ENCODE measurements at regions not wholly inside any gene's neighbourhood (a gene's known extent, or its start where the extent isn't known, plus 50 kb on each side); places are given as distances from the start of the nearest gene placed in this dataset.

DNA sequence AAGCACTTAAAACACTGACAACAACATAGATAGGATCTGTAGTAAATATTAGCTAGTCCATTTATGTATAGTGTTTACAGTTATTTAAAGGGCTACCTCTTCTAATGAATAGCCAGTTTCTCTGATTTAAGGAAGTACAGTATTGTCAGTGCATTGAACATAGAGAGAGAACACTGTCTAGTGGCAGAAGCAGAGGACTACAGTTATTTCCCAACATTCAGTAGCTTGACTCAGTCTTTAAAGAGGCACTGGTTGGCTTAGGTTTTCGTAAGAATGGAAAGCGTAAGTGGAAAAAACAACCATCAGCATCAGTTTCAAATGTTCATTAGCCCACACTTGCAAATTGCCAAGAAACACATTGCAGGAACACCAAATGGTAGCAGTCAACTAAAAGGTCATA, 125.0 kb upstream of the HMGA2 start:
- TF ChIP-seq, protein P1, sequence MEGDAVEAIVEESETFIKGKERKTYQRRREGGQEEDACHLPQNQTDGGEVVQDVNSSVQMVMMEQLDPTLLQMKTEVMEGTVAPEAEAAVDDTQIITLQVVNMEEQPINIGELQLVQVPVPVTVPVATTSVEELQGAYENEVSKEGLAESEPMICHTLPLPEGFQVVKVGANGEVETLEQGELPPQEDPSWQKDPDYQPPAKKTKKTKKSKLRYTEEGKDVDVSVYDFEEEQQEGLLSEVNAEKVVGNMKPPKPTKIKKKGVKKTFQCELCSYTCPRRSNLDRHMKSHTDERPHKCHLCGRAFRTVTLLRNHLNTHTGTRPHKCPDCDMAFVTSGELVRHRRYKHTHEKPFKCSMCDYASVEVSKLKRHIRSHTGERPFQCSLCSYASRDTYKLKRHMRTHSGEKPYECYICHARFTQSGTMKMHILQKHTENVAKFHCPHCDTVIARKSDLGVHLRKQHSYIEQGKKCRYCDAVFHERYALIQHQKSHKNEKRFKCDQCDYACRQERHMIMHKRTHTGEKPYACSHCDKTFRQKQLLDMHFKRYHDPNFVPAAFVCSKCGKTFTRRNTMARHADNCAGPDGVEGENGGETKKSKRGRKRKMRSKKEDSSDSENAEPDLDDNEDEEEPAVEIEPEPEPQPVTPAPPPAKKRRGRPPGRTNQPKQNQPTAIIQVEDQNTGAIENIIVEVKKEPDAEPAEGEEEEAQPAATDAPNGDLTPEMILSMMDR (IDR thresholded peaks at IDR 0.05): peak in 2 of 4 donors; percentile 8 to 13
- no peak for TF ChIP-seq POLR2A (IDR thresholded peaks at IDR 0.05)
- no peak for DNase-seq
- Histone ChIP-seq H3K4me3 (no peak overlapping the region), H3K9me3 (no peaks in the 10 kb centered on the region), H3K36me3 (no peaks in the 10 kb centered on the region), H3K4me1 (peaks cover 0 to 9% (median 0%) of the 10 kb centered on the region in 4 donors), H3K27ac (no peak overlapping the region), H3K27me3 (no peaks in the 10 kb centered on the region)
- 54% methylated on average over 2 of the region's 2 CpGs for WGBS (ENCODE audit: insufficient coverage, low coverage, low lambda C conversion rate, missing lambda C conversion rate)
- peak in 1 of 4 donors; percentile 32 for ATAC-seq
- intact Hi-C loops (cut with DNase I): no loop called here

DNA sequence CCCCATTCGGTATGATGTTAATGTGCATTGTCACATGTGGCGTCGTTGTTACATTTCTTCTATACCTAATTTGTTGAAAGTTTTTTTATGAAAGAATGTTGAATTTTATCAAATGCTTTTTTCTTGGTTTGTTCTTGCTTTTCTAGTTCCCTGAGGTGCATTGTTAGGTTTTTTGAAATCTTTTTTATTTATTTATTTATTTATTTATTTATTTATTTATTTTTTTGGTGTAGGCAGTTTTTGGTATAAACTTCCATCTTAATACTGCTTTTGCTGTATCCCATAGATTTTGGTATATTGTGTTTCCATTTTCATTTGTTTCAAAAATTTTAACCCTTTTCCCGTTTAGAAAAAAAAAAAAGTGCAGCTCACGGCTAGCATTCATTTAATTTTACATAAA, 121.1 kb upstream of the HMGA2 start:
- H3K36me3 ChIP-seq: no peaks in the 10 kb centered on the region
- no peak for TF ChIP-seq POLR2A (IDR thresholded peaks at IDR 0.05)
- TF ChIP-seq, protein P1 (IDR thresholded peaks at IDR 0.05): no peak
- DNase-seq (no peak), ATAC-seq (no peak)
- no peak overlapping the region for H3K27ac ChIP-seq
- H3K9me3 ChIP-seq: peaks cover 0 to 6% (median 0%) of the 10 kb centered on the region in 4 donors
- no peaks in the 10 kb centered on the region for H3K27me3 ChIP-seq
- intact Hi-C loops (cut with DNase I): no loop called here
- no peak overlapping the region for H3K4me3 ChIP-seq
- H3K4me1 ChIP-seq: no peaks in the 10 kb centered on the region
- WGBS (ENCODE audit: insufficient coverage, low coverage, low lambda C conversion rate, missing lambda C conversion rate): 86% methylated on average over 4 of the region's 5 CpGs

DNA sequence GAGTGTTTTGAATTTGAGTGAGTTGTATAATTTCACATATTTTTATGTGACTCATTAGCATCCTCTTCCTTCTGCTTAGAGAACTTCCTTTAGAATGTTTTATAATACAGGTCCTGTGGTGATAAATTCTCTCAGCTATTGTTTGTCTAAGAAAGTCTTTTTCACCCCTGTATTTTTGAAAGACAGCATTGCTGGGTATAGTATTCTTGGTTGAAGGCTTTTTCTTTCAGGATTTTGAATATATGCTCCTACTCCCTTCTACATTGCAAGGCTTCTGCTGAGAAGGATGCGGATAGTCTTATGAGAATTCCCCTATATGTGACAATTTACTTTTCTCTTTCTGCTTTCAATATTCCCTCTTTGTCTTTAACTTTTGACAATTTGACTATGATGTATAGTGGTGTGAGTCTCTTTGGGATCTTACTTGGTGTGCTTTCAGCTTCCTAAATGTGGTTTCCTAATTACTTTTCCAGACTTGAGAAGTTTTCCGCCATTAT, 118.9 kb upstream of the HMGA2 start:
- WGBS (ENCODE audit: insufficient coverage, low coverage, low lambda C conversion rate, missing lambda C conversion rate): 81% methylated on average over 2 of the region's 2 CpGs
- Histone ChIP-seq H3K36me3 (no peaks in the 10 kb centered on the region), H3K4me3 (no peak overlapping the region), H3K9me3 (peaks cover 0 to 6% (median 0%) of the 10 kb centered on the region in 4 donors), H3K27ac (no peak overlapping the region), H3K27me3 (no peaks in the 10 kb centered on the region), H3K4me1 (no peaks in the 10 kb centered on the region)
- ATAC-seq (no peak), DNase-seq (no peak)
- intact Hi-C loops (cut with DNase I): no loop called here
- TF ChIP-seq, protein P1 (IDR thresholded peaks at IDR 0.05): no peak
- no peak for TF ChIP-seq POLR2A (IDR thresholded peaks at IDR 0.05)

DNA sequence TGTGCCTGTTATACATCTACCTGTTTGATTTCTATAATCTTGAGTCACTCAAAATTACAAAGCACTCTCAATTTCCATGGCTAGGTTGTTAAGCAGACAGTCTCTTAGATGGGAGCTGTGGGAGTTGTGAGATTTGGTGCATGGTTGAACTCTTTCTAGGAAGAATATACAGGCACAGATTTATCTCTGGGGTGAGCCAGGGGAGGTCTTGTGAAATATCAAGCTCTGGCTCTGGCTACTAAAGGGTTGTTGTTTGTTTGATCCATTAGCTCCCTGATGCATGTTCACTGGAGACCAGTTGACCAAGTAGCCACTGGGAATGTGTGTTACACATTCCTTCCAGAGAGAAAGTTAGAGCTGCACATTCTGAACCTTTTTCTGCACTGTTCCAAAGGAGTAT, 117.2 kb upstream of the HMGA2 start:
- no peak overlapping the region for H3K4me3 ChIP-seq
- H3K36me3 ChIP-seq: no peaks in the 10 kb centered on the region
- TF ChIP-seq POLR2A (IDR thresholded peaks at IDR 0.05): no peak
- TF ChIP-seq, protein P1 (IDR thresholded peaks at IDR 0.05): no peak
- no peaks in the 10 kb centered on the region for H3K27me3 ChIP-seq
- DNase-seq: no peak
- H3K9me3 ChIP-seq: peaks cover 0 to 6% (median 0%) of the 10 kb centered on the region in 4 donors
- no peak overlapping the region for H3K27ac ChIP-seq
- H3K4me1 ChIP-seq: no peaks in the 10 kb centered on the region
- no peak for ATAC-seq
- intact Hi-C loops (cut with DNase I): no loop called here
